ENCODE measurements at regions not wholly inside any gene's neighbourhood (a gene's known extent, or its start where the extent isn't known, plus 50 kb on each side); places are given as distances from the start of the nearest gene placed in this dataset.

GRCh38 chr3:174408310-174408709, 450.8 kb upstream of the NAALADL2 start:
- TF ChIP-seq POLR2A (IDR thresholded peaks at IDR 0.05) (no peak), CTCF (IDR thresholded peaks at IDR 0.05) (no peak)
